ENCODE measurements at regions not wholly inside any gene's neighbourhood (a gene's known extent, or its start where the extent isn't known, plus 50 kb on each side); places are given as distances from the start of the nearest gene placed in this dataset.
"Not testable (repeated sequence)": the region's sequence is repeated elsewhere in the genome, so short reads cannot be mapped to it uniquely, and the experiment has no call there.

DNA sequence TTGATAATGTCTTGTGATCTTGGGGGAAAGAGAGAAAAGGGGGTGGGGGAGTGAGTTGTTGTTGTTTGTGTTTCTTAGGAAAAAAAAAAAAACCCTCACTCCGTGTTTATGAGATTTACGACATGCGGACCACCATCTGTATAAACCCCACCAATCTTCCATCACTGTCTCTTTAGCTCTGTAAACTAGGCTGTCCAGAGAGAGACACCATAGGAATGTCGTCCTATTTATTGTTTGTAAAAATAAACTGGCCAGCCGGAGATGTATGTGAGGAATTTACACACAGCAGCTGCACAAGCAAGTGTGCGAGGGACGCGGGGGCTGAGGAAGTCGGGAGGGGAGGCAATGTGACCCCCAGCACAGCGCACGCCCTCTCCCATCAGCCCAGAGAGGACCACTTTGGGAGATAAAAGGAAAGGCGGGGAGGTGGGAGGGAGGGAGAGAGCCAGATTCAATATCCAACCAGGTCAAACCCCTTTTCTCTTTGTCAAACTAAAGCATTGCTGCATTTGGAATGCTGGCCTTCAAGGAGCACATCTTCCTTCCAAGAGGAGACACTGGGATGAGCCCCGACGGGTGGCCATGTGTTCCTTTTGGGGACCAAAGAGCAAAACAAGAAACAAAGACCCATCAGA lies 136.2 kb upstream of the SALL1 start:
- no peak for DNase-seq

DNA sequence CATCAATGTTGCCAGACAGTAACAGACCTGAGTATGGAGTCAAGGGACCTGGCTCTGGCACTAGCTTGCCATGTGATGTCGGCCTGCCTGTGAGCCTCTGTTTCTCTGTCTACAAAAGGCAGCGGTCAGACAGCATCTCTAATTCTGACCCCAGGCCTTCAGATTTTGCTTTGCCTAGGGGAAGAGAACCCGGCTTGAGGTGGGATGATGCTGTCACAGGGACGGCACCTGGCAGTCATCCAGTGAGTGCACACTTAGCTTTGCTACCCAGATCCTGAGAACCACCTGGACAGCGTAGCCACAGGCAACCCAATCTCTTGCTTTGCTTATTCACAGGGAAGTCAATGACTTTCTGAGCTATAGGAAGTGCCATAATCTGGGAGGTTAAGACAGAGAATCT lies 135.2 kb upstream of the SALL1 start:
- DNase-seq, result no peak

DNA sequence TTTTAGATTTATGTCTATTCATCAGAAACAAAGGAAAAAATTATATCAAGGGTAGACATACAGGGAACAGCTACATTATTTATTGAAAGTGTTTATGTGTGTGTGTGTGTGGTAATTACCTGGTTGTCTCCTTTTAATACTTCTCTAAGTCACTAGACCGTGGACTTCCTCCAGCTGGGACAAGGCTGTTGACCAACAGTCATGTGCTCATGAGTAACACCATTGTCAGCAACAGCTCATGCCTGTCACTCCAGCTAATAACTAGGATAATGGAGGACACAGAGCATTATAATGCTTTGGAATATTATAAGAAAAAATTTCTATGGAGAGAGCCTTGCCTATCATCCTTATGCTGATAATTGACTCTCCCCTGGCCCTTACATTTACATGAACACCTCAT lies 125.3 kb upstream of the SALL1 start:
- DNase-seq, result no peak

DNA sequence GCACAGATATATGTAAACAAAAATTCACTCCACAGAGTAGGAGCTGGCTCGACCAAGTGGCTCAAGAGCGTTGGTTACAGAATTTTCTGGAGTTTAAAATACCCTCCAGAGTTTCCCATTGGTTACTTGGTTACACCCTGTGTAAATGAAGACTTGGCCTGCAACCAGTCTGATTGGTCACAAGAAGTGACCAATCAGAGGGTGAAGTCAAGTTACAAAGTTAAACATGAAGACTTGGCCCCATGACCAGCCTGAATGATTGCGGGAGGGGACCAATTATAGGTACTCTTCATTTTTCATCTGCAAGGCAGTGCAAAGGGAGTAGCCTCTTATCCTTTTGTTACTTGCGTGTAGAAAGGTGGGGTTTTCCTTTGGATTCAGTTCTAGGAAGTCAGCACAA lies 121.3 kb upstream of the SALL1 start:
- DNase-seq, result no peak

DNA sequence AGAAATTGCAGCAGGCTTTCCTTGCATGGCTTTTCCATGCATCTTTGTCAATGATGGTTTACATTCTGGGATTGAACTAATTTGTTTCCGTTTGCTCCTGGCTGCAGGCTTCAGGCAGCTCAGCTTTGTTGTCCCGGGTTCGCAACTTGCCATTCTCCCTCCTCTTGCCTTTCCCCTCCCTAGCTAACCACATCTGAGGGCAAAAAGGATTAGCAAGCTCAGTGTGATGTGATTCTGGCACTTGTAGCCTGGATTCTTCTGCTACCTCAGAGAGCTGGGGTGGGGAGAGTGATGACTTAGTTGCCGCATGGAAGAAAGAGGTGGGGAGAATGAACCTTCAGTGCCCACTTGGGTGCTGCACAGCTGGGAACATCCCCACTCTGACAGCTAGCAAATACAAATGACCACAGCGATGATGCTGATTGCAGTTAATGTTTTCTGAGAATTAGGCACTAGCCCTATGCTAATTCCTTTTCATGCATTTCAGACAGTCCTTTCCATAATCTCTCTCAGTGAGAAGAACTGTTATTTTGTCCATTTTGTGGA lies 120.2 kb upstream of the SALL1 start:
- no peak for DNase-seq

DNA sequence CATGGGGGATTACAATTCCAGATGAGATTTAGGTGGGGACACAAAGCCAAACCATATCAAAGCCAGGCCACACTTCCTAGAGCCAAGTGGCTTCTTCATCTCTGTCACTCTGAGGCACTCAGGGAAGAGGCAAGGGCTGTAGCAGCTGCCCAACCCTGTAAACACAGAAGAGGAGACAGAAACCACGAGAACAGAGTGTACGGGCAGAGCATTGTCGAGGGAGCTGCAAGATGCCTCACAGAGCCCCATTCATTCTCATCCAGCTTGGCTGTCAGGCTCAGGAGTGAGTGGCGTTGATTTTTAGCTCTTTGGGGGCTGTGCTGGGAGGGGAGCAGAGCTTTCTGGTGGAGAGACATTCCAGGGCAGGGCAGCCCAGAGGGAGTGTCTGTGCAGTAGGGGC lies 117.2 kb upstream of the SALL1 start:
- no peak for DNase-seq

DNA sequence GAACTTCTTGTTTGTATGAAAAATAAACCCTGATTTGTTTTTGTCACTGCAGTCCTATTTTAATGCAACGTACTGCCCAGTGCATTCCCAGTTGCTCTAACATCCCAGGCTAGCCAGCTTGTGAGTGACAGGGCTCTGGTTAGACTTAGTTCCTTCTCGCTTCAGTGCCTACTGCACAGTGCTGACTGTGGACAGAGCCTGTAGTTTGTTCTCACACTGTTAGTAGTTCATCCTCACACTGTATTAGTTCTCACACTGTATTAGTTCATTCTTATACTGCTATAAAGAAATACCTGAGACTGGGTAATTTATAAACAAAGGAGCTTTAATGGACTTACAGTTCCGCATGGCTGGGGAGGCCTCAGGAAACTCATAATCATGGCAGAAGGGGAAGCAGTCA lies 116.6 kb upstream of the SALL1 start:
- DNase-seq, result no peak

DNA sequence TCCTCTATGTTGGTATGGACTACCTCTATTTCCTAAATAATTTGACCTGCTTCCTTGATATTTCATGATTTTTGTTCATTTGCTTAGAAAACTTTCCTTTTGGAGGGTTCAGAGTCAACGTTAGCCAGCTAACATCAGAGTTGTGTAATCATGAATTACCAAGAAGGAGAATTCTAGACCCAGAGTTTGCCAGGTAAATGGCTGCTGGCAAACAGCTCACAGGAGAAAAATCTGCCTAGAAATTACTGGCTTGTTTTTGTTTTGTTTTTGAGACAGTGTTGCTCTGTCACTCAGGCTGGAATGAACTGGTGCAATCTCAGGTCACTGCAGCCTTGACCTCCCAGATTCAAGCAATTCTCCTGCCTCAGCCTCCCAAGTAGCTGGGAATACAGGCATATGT lies 111.4 kb upstream of the SALL1 start:
- DNase-seq, result no peak

DNA sequence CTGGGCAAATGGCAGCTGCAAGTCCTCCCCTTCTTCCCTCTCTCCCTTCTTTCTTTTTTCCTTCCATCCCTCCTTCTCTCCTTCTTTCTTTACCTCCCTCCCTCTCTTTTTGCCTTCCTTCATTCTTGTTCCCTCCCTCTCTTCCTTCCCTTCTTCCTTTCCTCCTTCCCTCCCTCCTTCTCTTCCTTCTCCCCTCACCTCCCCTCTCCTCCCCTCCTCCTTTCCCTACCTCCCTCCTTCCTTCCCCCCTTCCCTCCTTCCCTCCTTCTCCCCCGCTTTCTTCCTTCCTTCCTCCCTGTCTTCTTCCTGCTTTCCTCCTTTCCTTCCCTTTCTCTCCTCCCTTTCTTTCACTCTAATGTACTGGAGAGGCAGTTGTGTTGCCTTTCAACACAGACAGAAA lies 110.8 kb upstream of the SALL1 start:
- no peak for DNase-seq

DNA sequence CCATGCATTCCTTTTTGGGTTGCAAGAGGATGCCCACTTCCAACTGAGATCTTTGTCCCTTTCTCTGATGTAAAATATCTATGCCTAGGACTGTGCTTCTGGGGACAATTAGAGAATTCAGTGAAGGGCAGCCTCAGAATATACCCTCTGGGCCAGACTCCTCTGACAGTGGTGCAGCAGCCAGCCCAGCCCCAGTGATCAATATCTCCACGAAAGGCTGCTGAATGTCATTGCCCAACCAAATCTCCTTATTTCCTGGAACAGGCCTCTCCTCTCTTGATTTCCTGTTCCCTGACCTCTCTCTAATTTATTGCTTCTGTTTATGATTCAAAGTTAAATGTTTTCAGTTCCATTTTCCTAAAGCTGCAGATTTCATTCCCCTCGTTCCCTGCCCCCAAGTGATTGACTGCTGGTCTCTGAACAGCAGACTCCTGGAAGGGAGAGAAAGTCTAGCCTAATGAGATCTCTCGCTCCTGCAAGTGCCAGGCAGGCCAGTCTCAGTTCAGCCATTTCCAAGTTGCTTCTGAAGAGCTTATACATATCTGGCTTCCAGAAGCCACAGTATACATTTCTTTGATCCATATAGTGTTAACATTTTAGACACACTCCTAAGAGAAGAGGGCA lies 104.4 kb upstream of the SALL1 start:
- DNase-seq, result no peak

DNA sequence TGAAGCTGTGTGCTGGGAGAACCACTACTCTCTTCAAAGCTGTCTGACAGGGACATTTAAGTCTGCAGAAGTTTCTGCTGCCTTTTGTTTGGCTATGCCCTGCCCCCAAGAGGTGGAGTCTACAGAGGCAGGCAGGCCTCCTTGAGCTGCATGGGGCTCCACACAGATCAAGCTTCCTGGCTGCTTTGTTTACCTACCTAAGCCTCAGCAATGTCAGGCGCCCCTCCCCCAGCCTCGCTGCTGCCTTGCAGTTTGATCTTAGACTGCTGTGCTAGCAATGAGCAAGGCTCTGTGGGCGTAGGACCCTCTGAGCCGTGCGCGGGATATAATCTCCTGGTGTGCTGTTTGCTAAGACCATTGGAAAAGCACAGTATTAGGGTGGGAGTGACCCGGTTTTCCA lies 103.3 kb upstream of the SALL1 start:
- DNase-seq, result not testable (repeated sequence)

DNA sequence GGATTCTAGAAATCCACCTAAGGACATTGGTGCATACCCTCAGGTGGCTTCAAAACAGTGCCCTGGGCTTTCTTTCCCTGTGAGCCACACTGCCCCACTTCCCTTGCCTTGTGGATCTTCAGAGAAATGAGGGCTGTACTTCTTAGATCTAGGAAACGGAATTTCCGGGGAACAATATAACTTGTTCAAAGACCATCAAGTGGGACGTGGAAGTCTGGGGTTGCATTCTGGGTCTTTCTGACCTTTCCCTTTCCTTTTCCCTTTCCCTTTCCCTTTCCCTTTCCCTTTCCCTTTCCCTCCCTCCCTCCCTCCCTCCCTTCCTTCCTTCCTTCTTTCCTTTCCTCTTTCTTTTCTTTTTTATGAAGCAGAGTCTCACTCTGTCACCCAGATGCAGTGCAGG lies 97.1 kb upstream of the SALL1 start:
- no peak for DNase-seq

DNA sequence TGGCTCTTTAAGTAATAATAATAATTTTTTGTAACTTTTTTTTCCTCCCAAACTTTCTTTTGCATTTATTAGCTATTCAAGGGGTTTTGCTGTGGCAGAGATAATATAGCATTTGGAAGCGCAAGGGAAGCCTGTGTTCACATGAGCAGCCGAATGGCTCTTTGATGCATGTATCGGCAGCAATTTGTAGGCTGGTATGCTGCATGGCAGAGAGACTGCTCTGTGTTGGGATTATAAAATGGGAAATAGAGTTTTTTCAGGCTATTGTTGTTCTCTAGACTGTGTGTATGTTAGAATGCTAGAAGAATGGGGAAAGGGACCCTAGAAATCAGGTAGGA lies 94.6 kb upstream of the SALL1 start:
- DNase-seq, result no peak

DNA sequence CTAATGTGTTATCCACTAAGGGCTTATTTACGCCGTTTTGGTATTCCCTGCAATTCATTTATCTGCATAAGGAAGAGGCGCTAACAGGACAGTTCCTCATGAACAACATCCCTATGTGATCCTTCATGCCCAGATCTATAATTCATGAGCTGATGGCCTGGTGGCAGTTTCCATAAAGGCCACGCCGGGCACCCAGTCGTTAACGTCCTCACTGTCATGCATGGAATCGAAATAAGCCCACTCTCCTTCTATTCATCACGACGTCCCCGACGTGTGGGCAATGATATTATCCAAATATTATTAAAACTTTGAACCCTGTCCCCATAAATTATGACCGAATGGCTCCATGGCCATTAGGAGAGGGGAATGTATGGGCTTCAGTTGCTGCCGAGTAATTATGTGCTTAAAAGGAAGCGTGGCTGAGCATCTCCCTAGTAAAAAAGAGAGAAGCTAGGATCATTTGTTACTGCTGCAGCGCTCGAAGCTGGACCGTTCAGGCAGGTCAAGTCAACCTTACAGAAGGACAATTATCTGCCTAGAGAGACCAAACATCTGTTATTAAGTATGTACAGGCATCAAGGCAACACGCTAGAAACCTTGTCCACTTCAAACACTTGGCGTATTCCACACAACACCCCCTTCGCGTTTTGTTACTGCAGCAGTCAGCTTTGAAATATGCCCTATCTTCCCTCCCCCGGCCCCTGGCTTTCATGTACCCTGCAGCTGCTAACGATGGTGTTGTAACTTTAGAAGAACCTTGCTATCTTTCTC lies 94.0 kb upstream of the SALL1 start:
- DNase-seq, result no peak

DNA sequence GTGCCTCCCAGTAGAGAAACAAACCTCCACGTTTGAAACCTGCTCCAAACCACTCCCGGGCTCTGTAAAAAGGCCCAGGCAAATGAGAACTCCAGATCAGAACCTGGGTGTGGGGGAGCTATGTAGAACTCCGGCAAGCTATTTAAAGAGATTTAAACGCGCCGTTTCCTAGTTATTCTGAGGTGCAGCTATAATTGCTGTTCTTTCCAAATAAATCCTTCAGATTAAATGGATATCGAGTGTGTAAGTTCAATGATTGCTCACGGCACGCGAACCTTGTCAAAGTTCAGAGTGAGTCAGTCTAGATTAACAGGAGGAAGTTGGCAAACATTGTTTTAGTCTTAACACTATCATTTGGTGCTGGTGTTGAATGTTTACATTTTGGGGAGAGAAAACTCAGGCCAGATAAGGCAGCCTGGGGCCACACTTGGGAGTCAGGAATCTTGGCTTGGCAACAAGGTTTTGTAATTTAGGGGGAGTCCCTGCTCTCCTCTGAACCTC lies 92.9 kb upstream of the SALL1 start:
- no peak for DNase-seq

DNA sequence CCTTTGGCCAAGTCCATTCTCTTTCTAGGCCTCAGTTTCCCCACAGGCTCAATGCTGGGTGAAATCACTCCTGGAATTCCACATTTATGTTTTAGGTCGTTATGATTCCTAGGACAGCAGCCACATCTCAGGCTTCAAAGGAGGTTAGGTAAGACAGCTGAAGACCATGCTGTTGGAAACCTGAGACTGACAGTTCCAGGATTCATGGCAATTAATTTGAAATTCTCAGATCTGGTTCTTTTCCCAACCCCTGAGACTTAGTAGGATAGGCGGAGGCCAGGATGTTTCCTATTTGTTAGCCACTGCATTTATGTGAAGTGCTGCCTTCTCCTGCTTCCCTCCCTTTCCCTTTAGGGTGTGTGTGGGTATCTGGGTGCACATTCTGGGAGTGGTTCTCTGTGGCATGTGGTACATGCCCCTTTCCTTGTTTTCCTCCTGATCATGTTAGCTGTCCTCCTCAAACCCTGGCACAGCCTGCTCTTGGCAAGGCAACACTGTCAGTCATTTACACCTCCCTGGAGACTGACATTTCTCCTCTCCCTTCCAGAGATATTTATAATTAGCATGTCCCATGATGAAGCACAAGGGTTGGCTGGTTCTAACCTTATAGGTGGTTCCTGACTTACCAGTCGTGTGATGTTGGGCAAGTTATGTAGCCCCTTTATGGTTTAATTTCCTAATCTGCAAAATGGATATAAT lies 91.4 kb upstream of the SALL1 start:
- DNase-seq, result no peak

DNA sequence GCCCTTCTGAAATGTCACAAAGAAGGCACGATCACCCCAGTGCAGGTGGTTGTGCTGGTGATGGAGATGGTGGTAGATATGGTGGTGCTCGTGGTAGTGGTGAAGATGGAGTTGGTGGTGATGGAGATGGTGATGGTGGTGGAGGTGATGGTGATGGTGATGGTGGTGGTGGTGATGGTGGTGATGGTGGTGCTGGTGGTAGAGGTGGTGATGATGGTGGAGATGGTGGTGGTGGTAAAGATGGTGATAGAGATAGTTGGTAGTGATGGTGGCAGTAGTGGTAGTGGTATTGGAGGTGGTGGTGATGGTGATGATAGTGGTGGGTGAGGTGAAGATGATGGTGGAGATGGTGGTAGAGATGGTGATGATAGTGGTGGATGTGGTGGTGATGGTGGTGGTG lies 88.1 kb upstream of the SALL1 start:
- no peak for DNase-seq

DNA sequence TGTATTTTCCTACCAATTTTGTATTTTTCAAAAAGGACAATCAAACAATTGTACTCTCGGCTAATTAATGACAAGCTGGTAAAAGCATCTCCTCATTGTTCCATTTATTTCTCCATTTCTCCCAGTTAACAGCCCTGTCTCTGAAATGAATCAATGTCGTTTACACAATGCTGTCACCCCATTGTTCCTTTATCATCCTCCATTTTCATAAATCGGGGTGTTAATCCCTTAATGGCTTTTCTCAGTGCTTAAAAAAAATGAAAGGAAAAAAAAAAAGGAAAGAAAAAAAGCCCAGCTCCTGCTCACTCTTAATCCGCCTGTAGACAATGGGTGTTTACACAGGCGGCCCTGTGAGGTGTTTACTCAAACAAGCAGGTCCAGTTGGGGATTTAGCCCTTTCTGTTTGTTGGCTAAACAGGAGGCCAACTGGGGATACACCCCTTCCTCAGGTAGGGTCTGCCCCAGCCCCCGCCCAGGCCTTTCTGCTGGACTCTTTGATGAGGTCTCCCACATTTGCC lies 86.8 kb upstream of the SALL1 start:
- no peak for DNase-seq

DNA sequence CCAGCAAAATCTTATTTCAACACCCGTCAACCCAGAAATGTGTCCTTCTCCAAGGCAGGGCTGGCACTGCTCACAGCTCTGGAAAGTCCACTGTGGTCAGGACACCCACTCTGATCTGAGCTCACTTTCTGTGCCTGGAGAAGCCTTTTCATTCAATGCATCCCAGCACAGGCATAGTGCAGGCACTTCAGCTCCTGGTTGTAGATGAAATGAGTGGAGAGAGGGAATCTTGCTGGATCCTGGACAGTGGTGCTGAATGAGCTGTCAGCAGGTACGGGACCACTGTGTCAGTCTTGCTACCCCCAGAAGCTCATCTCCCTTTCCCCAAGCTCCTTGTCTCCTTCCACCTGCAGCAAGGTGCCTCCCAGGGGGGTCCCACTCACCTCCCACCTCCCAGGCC lies 86.1 kb upstream of the SALL1 start:
- DNase-seq, result no peak

DNA sequence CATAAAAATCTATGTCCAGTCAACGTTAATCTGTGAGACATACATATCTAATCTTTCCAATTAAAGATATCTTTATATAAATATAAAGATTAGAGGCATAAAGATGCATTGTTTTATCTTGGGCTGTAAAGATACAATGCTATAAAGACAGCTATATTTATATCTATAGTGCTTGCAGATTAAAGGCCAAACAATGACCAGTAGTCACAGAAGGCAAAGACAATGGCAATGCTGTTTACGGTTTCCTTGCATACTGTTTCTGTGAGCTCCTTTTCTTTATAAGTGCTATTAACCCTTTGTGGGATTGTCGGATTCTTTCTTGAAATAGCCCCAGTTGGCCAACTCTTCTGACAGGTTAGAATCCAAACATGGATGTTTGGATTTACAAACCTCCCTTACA lies 85.5 kb upstream of the SALL1 start:
- DNase-seq, result no peak

DNA sequence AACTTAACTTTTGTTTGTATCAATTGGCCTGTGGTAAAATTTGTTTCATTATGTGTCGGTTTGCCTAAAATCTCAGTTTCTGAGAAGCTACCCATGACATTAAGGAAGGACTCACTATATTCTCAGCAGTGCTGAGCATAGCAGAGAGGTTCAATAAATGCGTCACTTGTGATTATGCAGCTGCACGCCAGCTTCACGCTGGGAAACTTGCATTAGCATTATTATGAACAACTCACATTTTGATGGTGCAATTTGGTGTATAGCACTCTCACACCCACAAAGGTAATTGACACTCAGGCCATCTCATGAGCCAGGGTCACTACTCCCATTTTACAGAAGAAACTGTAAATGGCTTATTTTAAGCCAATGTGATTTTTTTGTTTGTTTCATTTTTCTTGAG lies 80.6 kb upstream of the SALL1 start:
- DNase-seq, result no peak

DNA sequence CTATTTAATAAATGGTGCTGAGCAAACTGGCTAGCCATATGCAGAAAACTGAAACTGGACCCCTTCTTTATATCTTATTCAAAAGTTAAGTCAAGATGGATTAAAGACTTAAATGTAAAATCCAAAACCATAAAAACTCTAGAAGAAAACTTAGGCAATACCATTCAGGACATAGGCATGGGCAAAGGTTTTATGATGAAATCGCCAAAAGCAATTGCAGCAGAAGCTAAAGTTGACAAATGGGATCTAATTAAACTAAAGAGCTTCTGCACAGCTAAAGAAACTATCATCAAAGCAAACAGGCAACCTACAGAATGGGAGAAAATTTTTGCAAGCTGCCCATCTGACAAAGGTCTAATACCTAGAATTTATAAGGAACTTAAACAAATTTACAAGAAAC lies 79.0 kb upstream of the SALL1 start:
- not testable (repeated sequence) for DNase-seq

DNA sequence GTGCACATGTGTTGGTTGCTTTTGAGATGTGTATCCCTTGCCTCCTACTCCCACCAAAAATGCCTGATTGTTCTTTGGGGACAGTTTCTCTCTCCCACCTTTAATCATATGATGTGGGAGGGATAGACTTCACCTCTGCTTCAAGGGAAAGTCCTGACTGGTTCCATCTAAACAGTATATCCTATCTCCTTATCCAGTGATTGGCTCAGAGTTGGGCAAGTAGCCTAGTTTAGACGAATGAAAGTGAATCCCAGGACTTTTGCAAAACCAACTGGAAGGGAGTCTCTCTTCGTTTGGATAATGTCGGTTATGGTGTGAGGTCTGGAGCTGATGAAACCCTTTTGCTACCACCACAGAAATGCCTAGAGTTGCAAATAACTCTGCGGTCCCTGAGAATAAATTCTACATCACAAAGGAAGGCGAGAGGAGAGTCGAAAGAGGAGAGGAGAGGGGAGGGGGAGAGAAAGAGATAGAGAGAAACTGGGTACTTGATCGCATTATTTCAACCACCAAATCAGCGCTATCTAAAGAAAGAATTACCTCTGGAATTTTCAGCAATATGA lies 77.1 kb upstream of the SALL1 start:
- DNase-seq, result no peak

All from stimulated activated CD4-positive, alpha-beta T cell treated with anti-CD3 and anti-CD28 coated beads, Interleukin-4, amount 100 ng/mL, for 4 hours (primary cell).